ENCODE measurements at regions not wholly inside any gene's neighbourhood (a gene's known extent, or its start where the extent isn't known, plus 50 kb on each side); places are given as distances from the start of the nearest gene placed in this dataset.

DNA sequence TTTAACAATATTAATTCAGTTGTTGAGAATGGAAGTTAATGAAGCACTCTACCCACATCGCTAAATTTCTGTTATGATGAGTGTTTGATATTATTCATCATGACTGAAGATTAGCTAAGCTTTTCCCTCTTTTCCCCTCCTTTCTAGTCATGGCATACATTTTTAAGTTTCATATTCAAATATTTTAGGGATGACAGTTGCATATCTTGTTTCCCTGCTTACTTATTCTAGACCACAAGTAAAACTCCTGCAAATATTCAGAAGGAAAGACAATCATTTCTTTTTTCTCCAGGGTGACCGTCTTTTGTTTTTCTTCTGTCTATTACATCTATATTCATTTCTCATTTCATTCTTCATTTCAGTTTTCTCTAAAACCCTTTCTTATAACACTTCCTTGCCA is 906.0 kb downstream of the ADGRL2 start:
- TF ChIP-seq, protein P1, sequence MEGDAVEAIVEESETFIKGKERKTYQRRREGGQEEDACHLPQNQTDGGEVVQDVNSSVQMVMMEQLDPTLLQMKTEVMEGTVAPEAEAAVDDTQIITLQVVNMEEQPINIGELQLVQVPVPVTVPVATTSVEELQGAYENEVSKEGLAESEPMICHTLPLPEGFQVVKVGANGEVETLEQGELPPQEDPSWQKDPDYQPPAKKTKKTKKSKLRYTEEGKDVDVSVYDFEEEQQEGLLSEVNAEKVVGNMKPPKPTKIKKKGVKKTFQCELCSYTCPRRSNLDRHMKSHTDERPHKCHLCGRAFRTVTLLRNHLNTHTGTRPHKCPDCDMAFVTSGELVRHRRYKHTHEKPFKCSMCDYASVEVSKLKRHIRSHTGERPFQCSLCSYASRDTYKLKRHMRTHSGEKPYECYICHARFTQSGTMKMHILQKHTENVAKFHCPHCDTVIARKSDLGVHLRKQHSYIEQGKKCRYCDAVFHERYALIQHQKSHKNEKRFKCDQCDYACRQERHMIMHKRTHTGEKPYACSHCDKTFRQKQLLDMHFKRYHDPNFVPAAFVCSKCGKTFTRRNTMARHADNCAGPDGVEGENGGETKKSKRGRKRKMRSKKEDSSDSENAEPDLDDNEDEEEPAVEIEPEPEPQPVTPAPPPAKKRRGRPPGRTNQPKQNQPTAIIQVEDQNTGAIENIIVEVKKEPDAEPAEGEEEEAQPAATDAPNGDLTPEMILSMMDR (IDR thresholded peaks at IDR 0.05; ENCODE audit: low read depth, low read length), result no peak
- no peak for TF ChIP-seq POLR2A (IDR thresholded peaks at IDR 0.05; ENCODE audit: extremely low read depth, insufficient read length)
- TF ChIP-seq, protein P2, sequence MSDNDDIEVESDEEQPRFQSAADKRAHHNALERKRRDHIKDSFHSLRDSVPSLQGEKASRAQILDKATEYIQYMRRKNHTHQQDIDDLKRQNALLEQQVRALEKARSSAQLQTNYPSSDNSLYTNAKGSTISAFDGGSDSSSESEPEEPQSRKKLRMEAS (IDR thresholded peaks at IDR 0.05; ENCODE audit: low read depth, low read length), result no peak
- TF ChIP-seq MYC (IDR thresholded peaks at IDR 0.05; ENCODE audit: low read depth, low read length), result no peak

Data from NB4 (cell line).